ENCODE measurements at regions not wholly inside any gene's neighbourhood (a gene's known extent, or its start where the extent isn't known, plus 50 kb on each side); places are given as distances from the start of the nearest gene placed in this dataset.

GRCh38 chr4:78667764-78668163 is 108.4 kb upstream of the BMP2K start:
- H3K4me2 ChIP-seq (ENCODE audit: insufficient read depth, insufficient read length, low read length) = no peak overlapping the region
- H4K8ac ChIP-seq (replicated peaks; ENCODE audit: insufficient read length, low read depth, low read length) = no peak overlapping the region
- H3K27ac ChIP-seq (ENCODE audit: insufficient read length, low read depth, low read length) = no peak overlapping the region
- no peak overlapping the region for H3K9ac ChIP-seq (ENCODE audit: extremely low read depth, insufficient read length, low read length)
- H3K18ac ChIP-seq (ENCODE audit: insufficient read length, low read depth, low read length) = no peak overlapping the region
- H3K79me2 ChIP-seq (ENCODE audit: insufficient read depth, low read length) = no peaks in the 10 kb centered on the region
- no peak overlapping the region for H3K4ac ChIP-seq (ENCODE audit: low read depth, low read length)
- no peak overlapping the region for H3K56ac ChIP-seq (ENCODE audit: insufficient read length, low read depth, low read length)
- H3K4me1 ChIP-seq (ENCODE audit: insufficient read depth, low read length) = no peaks in the 10 kb centered on the region
- Mint-ChIP-seq H3K36me3 (ENCODE audit: insufficient read depth in 1 of 3, low read depth in 3 of 3) (no peaks in the 10 kb centered on the region), H3K27ac (no peak overlapping the region), H3K4me1 (peaks cover 20 to 22% of the 10 kb centered on the region in 2 experiments), H3K4me3 (no peak overlapping the region), H3K27me3 (ENCODE audit: low read depth) (peaks cover 1% of the 10 kb centered on the region), H3K9me3 (no peaks in the 10 kb centered on the region)
- H2AFZ ChIP-seq (ENCODE audit: low read length) = no peak overlapping the region
- H2AK5ac ChIP-seq (ENCODE audit: insufficient read length, low read length) = no peak overlapping the region
- H3K9me3 ChIP-seq (ENCODE audit: control insufficient read depth, low read depth, low read length) = no peaks in the 10 kb centered on the region
- no peak overlapping the region for H3T11ph ChIP-seq (ENCODE audit: low read length)
- no peaks in the 10 kb centered on the region for H3K27me3 ChIP-seq (ENCODE audit: insufficient read depth, low read length)
- no peak overlapping the region for H3K14ac ChIP-seq (ENCODE audit: insufficient read depth, low read length)
- H2BK12ac ChIP-seq (ENCODE audit: insufficient read length, low read depth, low read length) = no peak overlapping the region
- H4K5ac ChIP-seq (ENCODE audit: insufficient read length, low read depth, low read length) = no peak overlapping the region
- H2BK20ac ChIP-seq (ENCODE audit: low read depth, low read length, poor library complexity, severe bottlenecking) = no peak overlapping the region
- no CpG with 5 or more reads among the region's 2 CpGs for WGBS (ENCODE audit: extremely low coverage, insufficient read length, low lambda C conversion rate)
- no peak overlapping the region for H2BK5ac ChIP-seq (ENCODE audit: insufficient read length, low read length)
- no peak overlapping the region for H3K23ac ChIP-seq (ENCODE audit: insufficient read length, low read depth, low read length)
- no peak for TF ChIP-seq CTCF (conservative IDR thresholded peaks at IDR 0.05)
- H4K20me1 ChIP-seq (ENCODE audit: control insufficient read depth, insufficient read depth, insufficient read length) = no peaks in the 10 kb centered on the region
- no peaks in the 10 kb centered on the region for H3K23me2 ChIP-seq (ENCODE audit: insufficient read length, low read depth, low read length, poor library complexity, severe bottlenecking)
- DNase-seq = no peak
- no peak overlapping the region for H2BK15ac ChIP-seq (ENCODE audit: low read depth, low read length)
- H4K91ac ChIP-seq (ENCODE audit: insufficient read length, low read depth, low read length) = no peak overlapping the region
- no peaks in the 10 kb centered on the region for H3K79me1 ChIP-seq (ENCODE audit: insufficient read depth, low read depth, low read length, poor library complexity, severe bottlenecking)
- no peak overlapping the region for H2BK120ac ChIP-seq (ENCODE audit: low read depth, low read length, poor library complexity, severe bottlenecking)
